PC-9 (cell line): ENCODE measurements at regions not wholly inside any gene's neighbourhood (a gene's known extent, or its start where the extent isn't known, plus 50 kb on each side); places are given as distances from the start of the nearest gene placed in this dataset.

Experiments used
- EZH2 ChIP-seq: fragments of 200-600 bp; sonication (generic); IDR thresholded peaks from 2 replicates; pipeline ENCODE4 v1.8.0; 2017; ENCODE audit warnings: antibody characterized with exemption, low read depth
- TF ChIP-seq, protein P1 (sequence below): fragments of 200-600 bp; sonication (generic); conservative IDR thresholded peaks from 2 replicates; pipeline ENCODE4 v1.6.1; 2017; ENCODE audit warnings: mixed run types, antibody characterized with exemption, mild to moderate bottlenecking, moderate library complexity

DNA sequence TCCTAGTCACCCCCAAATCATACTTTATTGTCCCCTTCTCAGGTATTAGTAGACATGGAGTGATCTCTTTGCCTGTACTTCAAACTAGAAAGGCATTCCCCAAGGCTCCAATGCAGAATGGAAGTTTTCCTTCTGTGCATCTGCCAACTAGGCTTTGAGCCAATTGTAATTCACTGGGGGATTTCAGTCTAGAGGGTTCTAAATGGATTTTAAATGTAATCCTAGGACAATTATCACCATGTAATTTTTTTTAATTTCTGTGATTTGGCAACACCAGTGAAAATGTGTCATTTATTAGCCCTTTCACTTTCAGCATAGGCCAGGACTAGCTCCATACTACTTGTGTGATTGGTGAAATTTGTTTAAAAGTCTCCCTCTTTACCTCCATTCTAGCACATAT, 557.6 kb upstream of the MARCKS start:
- no peak for TF ChIP-seq EZH2
- TF ChIP-seq, protein P1, sequence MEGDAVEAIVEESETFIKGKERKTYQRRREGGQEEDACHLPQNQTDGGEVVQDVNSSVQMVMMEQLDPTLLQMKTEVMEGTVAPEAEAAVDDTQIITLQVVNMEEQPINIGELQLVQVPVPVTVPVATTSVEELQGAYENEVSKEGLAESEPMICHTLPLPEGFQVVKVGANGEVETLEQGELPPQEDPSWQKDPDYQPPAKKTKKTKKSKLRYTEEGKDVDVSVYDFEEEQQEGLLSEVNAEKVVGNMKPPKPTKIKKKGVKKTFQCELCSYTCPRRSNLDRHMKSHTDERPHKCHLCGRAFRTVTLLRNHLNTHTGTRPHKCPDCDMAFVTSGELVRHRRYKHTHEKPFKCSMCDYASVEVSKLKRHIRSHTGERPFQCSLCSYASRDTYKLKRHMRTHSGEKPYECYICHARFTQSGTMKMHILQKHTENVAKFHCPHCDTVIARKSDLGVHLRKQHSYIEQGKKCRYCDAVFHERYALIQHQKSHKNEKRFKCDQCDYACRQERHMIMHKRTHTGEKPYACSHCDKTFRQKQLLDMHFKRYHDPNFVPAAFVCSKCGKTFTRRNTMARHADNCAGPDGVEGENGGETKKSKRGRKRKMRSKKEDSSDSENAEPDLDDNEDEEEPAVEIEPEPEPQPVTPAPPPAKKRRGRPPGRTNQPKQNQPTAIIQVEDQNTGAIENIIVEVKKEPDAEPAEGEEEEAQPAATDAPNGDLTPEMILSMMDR = no peak
